CD1c-positive myeloid dendritic cell (primary cell): ENCODE measurements at regions not wholly inside any gene's neighbourhood (a gene's known extent, or its start where the extent isn't known, plus 50 kb on each side); places are given as distances from the start of the nearest gene placed in this dataset.
"Not testable (repeated sequence)": the region's sequence is repeated elsewhere in the genome, so short reads cannot be mapped to it uniquely, and the experiment has no call there.

ENCODE experiments used
- DNase-seq: peaks from one replicate; pipeline ENCODE4 v3.0.0-alpha.2; 2016; ENCODE audit errors: extremely low spot score

DNA sequence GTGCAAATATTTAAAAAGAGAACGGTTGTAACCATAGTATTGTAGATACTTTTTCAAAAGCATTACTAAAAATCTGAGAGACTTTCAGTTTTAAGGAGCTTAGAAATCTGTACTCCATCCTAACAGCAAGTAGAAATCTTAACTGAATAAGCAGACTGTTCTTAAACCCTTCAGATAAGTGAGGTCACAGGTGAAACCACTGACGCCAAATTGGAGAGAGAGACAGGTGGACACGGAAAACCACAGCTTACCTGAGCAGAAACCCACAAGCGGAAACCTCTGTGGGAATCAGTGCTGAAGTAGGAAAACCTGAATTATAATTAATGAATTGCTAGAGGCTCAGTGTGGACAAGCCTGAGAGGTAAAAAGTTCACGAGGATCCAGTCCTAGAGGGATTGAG, 959.4 kb upstream of the CELF4 start:
- DNase-seq = no peak

DNA sequence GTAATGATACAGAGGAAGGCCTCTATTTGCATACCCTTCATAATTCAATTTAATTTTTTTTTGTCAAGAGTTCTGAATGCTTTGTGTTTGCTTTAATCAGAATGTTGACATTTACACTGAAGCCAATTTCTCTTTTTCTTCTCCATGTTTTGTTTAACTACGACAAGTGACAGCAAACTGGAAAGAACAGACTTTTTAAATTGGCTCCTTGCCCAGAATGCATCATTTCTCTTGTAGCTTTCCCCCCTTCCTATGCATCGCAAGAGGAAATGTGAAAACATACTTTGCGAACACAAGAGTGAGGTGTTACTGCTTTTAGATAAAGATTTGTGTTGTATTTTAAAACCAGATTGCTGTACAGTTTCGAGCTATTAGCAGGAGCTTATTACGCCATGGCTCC, 955.2 kb upstream of the CELF4 start:
- no peak for DNase-seq

- no peak for DNase-seq
Measured at GRCh38 chr18:38502539-38502938, 936.9 kb upstream of the CELF4 start.

DNA sequence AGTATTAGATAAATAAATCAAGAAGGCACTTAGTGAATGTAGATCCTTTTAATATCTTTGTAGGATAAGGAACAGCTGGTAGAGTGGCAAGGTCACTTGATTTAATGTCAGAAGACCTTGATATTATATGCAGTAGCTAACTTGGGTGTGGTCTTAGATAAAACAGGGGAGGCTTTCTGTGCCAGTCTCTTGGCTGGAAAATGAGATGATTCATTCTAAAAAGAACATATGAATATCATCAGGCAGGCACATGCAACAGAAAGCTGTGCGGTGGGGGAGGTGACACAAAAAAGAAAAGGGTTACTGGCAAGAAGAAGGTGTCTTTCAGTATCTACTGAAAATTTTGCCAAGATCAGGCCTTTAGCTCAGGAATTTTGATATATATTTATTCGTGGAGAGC, 931.7 kb upstream of the CELF4 start:
- no peak for DNase-seq

DNA sequence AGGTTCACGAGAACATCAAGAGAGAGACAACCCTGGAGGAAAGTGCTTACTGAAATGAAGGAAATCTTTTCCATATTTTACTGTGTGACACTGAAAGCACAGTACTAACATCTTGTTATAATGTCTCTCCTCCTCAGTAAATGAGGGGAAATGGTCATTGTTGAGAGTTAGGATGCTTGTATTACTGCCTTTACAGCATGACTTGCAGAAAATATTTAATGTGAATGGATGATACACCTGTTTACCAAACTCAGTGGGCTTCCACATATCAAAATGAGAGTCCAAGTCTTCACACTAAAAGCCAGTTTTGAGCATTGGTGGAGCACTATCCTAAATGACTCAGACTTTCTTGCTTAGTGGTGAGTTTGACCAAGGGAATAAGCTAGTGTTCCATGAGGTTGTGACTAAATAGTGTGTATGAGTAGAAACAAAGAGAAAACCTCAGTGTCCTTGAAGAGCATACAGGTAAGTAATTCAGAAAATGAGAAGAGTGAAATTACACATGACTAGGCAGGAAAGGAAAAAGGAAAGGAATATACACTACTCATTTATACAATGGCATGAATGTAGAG, 930.7 kb upstream of the CELF4 start:
- DNase-seq = no peak

DNA sequence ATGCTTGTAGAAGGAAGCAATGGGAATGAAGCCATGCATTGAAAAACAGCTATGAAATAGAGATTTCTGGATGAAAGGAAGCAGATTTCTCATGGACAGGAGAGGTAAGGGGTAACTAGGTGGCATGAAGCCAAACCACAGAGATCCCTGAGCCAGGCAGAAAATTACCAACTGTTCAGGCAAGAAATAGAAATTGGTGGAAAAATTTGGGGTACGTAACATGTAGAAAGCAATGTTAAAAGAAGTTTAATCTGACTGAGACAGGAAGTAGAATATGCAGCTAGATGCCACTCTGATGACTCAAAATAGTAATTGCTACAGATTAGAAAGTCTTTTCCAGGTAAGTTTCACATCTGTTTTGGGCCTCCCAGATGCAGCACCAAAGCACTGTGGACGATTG, 928.5 kb upstream of the CELF4 start:
- DNase-seq = no peak

DNA sequence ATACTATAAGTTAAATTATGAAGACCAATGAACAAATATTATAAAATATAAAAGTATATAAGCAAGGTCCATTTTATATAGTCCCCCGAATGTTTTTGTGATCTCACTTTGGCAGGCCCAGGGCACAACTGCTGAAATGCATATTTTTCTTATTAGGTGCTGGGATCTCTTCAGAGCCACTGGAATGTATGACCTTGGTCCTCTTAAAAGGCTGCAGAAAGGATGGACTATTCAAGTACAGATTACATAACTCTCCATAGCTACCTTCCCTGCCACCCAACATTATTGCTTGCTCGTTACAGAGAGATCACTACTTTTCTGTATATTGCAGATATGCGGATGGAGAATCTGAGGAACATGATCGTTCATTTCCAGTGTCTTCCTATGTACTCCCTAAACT, 925.6 kb upstream of the CELF4 start:
- DNase-seq = no peak

GRCh38 chr18:38489721-38490120, 924.1 kb upstream of the CELF4 start:
- not testable (repeated sequence) for DNase-seq

DNA sequence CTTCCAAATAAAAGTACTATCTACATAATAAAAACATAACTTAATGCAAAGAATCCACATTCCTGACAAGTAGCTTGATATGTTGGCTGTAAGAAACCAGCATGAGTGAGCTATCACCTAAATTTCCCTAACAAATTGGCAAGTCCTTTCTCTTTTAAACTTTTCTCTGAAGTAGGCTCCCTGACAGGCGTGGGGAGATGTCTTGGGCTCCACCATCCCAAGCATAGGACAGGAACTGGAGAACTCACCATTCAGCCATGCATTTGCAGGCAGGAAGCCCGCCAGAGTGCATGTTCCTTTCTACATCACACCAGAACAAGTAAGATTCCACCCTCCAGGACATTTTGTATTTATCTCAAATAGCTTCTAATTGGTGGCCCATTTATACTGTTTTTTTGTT, 921.9 kb upstream of the CELF4 start:
- no peak for DNase-seq

- no peak for DNase-seq
Measured at GRCh38 chr18:38483326-38483725, 917.7 kb upstream of the CELF4 start.

DNA sequence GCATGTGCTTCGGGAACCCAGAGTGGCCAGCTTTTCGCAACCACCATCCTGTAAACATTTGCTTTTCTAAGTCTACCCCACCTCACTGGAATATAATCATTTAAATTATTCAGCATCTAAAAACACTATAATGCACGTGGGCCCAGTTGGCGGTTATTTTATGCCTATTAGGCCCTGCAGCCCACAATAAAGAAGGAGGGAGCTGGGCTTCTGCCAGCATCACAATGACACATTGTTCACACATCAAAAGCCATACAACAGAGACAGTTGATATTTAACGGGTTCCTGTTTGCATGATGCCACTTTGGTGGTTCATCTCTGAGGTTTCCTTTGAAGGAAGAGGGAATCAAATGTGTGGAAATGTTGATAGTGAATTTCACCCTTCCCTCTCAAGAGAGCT, 916.0 kb upstream of the CELF4 start:
- no peak for DNase-seq

GRCh38 chr18:38475686-38476085, 910.1 kb upstream of the CELF4 start:
- DNase-seq = no peak

GRCh38 chr18:38473535-38473934, 907.9 kb upstream of the CELF4 start:
- no peak for DNase-seq

- no peak for DNase-seq
Measured at GRCh38 chr18:38470421-38470820, 904.8 kb upstream of the CELF4 start.

DNA sequence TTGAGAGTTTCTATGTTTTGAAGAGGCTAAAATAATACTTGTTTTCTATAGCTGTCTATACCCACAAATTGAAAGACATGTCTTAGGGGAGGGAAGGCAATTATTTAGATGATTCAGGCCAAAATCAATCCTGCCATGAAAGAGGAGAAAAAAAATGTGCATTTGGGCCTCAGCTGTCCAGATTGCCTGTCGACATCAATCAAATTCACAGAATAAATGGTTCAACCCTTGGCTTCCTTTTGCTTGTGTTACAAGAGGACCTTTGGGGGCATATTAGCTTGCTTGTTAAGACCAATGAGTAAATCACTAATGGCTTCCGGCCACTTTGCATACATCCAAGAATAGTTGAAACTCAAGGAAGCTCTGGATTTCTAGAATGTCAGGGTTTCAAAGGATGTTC, 900.8 kb upstream of the CELF4 start:
- DNase-seq = no peak

GRCh38 chr18:38464024-38464423, 898.4 kb upstream of the CELF4 start:
- no peak for DNase-seq

DNA sequence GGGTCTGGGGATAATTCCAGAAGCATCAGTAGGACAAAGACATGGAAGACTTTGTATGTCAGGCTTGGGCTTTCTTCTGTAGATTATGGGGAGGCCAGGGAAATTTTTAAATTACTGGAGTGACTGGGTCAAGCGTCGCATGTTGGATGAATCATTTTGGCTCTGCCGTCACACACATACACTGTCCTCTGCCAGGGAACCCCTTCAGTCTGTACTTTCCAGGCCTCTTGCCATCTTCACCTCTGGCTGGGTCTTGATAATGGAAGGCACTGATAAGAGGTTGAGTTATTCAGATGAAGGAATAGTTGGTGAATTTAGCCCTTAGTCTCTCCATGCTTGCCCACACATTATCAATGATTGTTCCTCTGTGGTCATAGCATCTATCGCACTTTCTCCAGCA, 895.1 kb upstream of the CELF4 start:
- DNase-seq = no peak

DNA sequence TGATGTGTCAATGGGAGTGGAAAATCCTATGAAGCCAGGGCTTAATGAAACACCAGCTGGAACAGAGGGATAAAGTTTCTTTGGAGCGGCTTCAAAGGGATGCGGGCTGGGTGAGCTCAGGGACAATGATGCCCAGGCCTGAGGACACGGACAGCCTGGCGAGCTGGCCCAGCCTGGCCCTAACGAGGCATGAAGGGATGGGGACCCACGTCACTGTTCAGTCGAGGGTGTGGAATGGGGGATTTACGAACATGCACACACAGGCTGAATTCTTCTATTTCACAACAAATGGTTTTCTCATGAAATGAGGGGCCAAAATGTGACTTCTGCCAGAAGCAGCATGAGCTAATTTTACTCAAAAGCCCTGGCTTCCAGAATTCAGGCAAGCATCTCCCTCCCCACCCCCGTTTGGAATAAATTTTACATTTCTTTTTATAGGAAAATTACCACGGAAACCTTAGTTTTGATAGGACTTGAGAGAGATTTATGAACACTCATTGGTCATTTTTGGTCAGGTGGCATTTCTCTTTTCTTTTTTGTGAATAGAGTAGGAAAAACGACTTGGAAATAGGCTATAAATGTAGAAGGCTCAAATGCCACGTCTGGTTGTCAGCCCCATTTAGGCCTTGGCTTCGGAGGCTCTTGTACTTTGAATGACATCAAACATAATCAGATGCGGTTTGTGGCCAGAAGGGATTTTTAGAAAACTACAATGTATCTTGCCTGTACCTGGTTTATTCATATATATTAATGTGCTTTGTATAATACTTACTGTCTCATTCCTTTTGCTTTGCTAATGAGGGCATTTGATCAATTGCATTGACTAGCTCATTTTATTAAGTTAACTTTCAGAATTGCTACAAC, 893.8 kb upstream of the CELF4 start:
- DNase-seq = no peak

GRCh38 chr18:38458698-38459097, 893.1 kb upstream of the CELF4 start:
- no peak for DNase-seq

DNA sequence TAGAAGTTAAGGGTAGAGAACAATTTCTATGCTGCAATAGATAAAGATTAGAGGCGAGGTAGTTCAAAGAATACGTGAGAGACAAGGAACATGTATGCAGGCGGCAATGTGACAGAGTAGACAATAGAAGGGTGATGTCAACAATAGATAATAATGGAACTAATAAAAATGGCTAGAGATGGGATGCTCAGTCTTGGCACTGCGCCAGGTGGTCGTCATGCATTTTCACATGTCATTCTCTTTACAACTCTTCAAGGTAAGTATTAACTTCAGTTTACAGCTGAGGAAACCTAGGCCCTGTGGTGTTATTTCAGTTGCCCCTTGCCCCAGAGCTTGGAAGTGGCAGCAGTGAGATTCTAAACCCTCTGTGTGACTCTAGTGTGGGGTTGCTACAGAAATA, 890.7 kb upstream of the CELF4 start:
- DNase-seq = no peak

DNA sequence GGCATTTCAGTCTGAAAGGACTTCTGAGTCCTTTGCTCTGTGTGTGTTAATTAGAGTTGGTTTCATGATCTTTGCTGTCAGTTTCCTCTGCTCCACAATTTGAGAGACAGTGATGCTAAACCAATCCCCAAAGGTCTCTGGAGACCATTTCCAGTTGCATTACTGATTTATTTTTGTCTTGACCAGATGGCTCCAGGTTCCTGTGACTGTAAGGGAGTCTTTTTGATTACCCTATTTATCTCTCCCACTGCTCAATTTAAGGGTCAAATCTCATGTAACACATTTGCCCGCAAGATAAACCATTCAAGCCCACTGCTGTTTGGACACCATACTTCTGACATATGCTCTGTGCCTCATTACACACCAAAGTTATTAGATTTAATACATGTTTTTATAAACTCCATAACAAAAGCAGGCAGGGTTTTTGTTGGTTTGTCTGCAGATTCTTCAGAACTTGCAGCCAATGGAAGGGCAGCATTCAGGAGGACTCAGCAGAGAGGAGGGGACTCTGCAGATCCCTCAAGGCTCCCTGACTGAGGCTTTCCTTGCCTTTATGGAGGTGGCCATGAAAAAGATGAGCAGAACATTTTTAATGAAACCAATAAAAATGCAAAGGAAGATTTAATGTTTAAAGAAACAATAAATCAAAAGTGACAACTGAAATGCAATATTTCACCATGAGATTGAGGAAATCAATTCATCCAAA, 889.3 kb upstream of the CELF4 start:
- DNase-seq = no peak

- DNase-seq = no peak
Measured at GRCh38 chr18:38453880-38454279, 888.3 kb upstream of the CELF4 start.

DNA sequence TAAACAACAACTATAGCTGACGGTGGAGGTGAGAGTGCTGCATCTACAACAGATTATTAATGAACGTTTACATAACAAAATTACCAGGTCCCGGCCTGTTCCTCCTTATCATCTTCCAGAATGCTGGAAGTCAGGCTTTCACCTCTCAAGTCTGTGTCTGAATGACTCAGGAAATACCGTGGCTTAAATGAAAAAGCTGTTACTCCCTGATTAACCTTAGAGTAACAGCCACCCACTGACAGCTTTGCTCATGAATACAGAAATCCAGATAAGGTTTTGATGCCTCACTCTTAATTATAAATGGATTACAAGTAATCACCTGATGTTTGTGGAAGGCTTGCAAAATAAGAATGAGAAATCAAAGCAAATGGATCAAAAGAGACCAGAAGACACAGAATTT, 885.3 kb upstream of the CELF4 start:
- DNase-seq = no peak
